Activated B cell treated with CpG ODN at 0.5 μM for 24 hours (primary cell): ENCODE measurements at regions not wholly inside any gene's neighbourhood (a gene's known extent, or its start where the extent isn't known, plus 50 kb on each side); places are given as distances from the start of the nearest gene placed in this dataset.

ENCODE experiments used
- ATAC-seq: fragments of 200-7000 bp; cut with Tn5 transposase; one replicate; pipeline ENCODE4 v1.10.0; 2021; ENCODE audit warnings: low read depth, mild to moderate bottlenecking, moderate library complexity
- CTCF ChIA-PET: fragments of 350-600 bp; sonication (Branson Sonifier 250); formaldehyde crosslinking; loops from one replicate; lab custom pipeline; 2021; ENCODE audit warnings: antibody characterized with exemption; lab: Charles Lee
- POLR2A ChIA-PET: fragments of 350-600 bp; sonication (Branson Sonifier 250); formaldehyde crosslinking; loops from one replicate; lab custom pipeline; 2021; ENCODE audit warnings: antibody characterized with exemption; lab: Charles Lee
- DNase-seq: peaks from one replicate; pipeline ENCODE4 v3.0.0; 2022
- H3K27ac Mint-ChIP-seq: one replicate; pipeline ENCODE4 v1.8.0; 2020; ENCODE audit warnings: mixed read lengths
- H3K27me3 Mint-ChIP-seq: one replicate; pipeline ENCODE4 v1.8.0; 2021; ENCODE audit warnings: mixed read lengths
- H3K36me3 Mint-ChIP-seq: one replicate; pipeline ENCODE4 v1.8.0; 2021; ENCODE audit warnings: low read depth, mixed read lengths
- H3K4me1 Mint-ChIP-seq: one replicate; pipeline ENCODE4 v1.8.0; 2021; ENCODE audit warnings: mixed read lengths
- H3K4me3 Mint-ChIP-seq: one replicate; pipeline ENCODE4 v1.8.0; 2020; ENCODE audit warnings: mild to moderate bottlenecking, mixed read lengths
- H3K9me3 Mint-ChIP-seq: one replicate; pipeline ENCODE4 v1.8.0; 2020; ENCODE audit warnings: mixed read lengths
- CTCF ChIP-seq: fragments of 200-600 bp; IDR thresholded peaks from one replicate; pipeline ENCODE4 v1.8.0; 2022; ENCODE audit warnings: antibody characterized with exemption, mild to moderate bottlenecking
- intact Hi-C: fragments of 100-400 bp; cut with micrococcal nuclease; formaldehyde crosslinking; loops from one replicate; pipeline ENCODE4 v1.15.1; 2024

DNA sequence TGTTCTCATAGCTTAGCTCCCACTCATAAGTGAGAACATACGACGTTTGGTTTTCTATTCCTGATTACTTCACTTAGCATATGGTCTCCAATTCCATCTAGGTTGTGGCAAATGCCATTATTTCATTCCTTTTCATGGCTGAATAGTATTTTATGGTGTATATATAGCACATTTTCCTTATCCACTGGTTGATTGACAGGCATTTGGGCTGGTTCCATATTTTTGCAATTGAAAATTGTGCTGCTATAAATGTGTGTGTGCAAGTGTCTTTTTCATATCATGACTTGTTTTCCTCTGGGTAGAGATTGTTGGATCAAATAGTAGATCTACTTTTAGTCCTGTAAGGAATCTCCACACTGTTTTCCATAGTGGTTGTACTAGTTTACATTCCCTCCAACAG, 133.0 kb upstream of the TAB2 start:
- Mint-ChIP-seq H3K9me3 (no peaks in the 10 kb centered on the region), H3K36me3 (no peaks in the 10 kb centered on the region), H3K27me3 (no peaks in the 10 kb centered on the region), H3K27ac (no peak overlapping the region), H3K4me3 (no peak overlapping the region), H3K4me1 (no peaks in the 10 kb centered on the region)
- ATAC-seq (no peak), DNase-seq (no peak)
- POLR2A ChIA-PET, result no interaction called here
- CTCF ChIA-PET, result no interaction called here
- intact Hi-C loops, result no loop called here
- no peak for TF ChIP-seq CTCF

DNA sequence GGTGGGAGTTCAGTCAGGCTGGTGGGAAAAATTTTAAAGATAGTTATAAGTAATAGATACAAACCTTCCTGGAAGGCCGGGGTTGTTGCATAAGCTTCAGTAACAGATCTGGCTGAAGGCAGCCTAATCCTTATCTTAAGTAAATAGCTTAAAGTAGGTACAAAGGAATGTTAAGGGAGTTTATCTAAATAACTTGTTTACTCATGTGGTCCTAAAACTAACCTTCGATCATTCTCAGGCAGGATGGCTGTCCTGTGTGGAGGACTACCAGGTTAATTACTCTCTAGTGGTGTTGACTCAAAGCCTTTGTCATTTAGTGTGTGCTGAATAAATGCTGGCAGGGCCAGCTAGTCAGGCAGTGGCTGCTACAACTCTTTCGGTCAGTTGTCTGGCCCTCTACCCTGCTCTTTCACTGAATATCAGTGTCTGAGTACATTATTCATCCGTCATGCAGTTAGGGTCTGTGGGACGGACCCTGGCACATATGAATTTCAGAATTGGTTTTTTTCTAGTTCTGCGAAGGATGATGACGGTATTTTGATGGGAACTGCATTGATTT, 131.6 kb upstream of the TAB2 start:
- Mint-ChIP-seq H3K27ac (no peak overlapping the region), H3K36me3 (no peaks in the 10 kb centered on the region), H3K27me3 (no peaks in the 10 kb centered on the region), H3K9me3 (no peaks in the 10 kb centered on the region), H3K4me1 (peaks cover 3% of the 10 kb centered on the region), H3K4me3 (no peak overlapping the region)
- ChIA-PET POLR2A (no interaction called here), CTCF (no interaction called here)
- intact Hi-C loops, result no loop called here
- TF ChIP-seq CTCF, result no peak
- ATAC-seq, result no peak
- DNase-seq, result no peak

DNA sequence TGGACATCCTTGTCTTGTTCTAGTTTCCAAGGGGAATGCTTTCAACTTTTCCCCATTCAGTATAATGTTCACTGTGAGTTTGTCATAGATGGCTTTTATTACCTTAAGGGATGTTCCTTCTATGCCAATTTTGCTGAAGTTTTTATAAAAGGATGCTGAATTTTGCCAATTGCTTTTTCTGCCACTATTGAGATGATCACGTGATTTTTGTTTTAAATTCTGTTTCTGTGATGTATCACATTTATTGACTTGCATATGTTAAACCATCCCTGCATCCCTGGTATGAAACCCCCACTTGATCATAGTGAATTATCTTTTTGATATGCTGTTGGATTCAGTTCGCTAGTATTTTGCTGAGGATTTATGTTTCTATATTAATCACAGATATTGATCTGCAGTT, 130.6 kb upstream of the TAB2 start:
- Mint-ChIP-seq H3K9me3 (no peaks in the 10 kb centered on the region), H3K4me1 (peaks cover 3% of the 10 kb centered on the region), H3K4me3 (no peak overlapping the region), H3K27ac (no peak overlapping the region), H3K36me3 (no peaks in the 10 kb centered on the region), H3K27me3 (no peaks in the 10 kb centered on the region)
- TF ChIP-seq CTCF, result no peak
- ATAC-seq (no peak), DNase-seq (no peak)
- intact Hi-C loops, result no loop called here
- POLR2A ChIA-PET, result interaction anchor here (0.6 kb wide), 1 partner anchor 21 kb away, joined by 3 read pairs; no protein-coding TSS in a partner anchor
- CTCF ChIA-PET, result interaction anchor here (1.0 to 4.3 kb wide), 2 partner anchors 105 to 246 kb away, joined by 3 to 76 read pairs; no protein-coding TSS in a partner anchor

DNA sequence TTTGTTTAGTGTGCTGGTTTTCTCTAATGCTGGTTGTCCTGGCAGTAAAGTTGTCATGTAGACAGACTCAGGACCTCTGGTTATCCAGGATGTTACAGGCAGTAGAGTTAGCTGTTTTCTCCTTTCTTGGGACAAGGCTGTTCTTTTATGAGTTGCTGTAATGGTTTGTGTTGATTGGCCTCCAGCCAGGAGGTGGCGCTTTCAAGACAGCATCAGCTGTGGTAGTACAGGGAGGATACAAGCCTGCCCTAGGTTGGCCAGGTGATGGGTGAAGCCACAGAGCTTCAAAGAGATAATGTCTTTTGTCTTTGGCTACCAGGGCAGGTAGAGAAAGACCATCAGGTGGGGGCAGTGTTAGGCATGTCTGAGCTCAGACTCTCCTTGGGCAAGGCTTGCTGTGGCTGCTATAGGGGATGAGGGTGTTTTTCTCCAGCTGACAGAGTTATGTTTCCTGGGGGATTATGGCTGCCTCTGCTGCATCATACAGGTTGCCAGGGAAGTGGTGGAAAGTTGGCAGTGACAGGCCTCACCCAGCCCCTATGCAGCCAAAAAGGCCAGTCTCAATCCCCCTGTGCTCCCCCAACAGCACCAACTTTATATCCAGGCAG, 127.2 kb upstream of the TAB2 start:
- H3K27ac Mint-ChIP-seq, result no peak overlapping the region
- peak; percentile 82 for ATAC-seq

More for the DNA sequence above, 127.2 kb upstream of the TAB2 start:
- ChIA-PET CTCF (interaction anchor here (0.7 to 4.3 kb wide), 27 partner anchors 12 to 612 kb away, joined by 3 to 76 read pairs (median 5); no protein-coding TSS in a partner anchor), POLR2A (interaction anchor here (0.6 to 1.2 kb wide), 6 partner anchors 81 to 242 kb away, joined by 3 to 12 read pairs (median 4); partner anchors contain the start of gene TAB2)
- Mint-ChIP-seq H3K4me3 (no peak overlapping the region), H3K4me1 (peaks cover 9% of the 10 kb centered on the region), H3K36me3 (no peaks in the 10 kb centered on the region), H3K27me3 (no peaks in the 10 kb centered on the region), H3K9me3 (no peaks in the 10 kb centered on the region)
- no peak for TF ChIP-seq CTCF
- intact Hi-C loops, result loop anchor here (1.0 to 5.0 kb wide), 7 partner anchors 82 to 327 kb away; partner anchors contain the start of gene TAB2
- peak; percentile 56 for DNase-seq
